Endothelial cell of umbilical vein (primary cell): ENCODE measurements at regions not wholly inside any gene's neighbourhood (a gene's known extent, or its start where the extent isn't known, plus 50 kb on each side); places are given as distances from the start of the nearest gene placed in this dataset.

Source experiments
- BruUV-seq: library from RNA; stranded (reverse); fragments of 400-500 nt; replicated peaks from 2 replicates; lab custom pipeline; 2021; lab: Mats Ljungman, UMichigan
- CTCF ChIA-PET: fragments of 300-600, 350-600 bp; sonication (Branson Sonifier 250); formaldehyde crosslinking; loops from one replicate; lab custom pipeline; 2021; ENCODE audit warnings: antibody characterized with exemption, inconsistent platforms; lab: Charles Lee
- POLR2A ChIA-PET: fragments of 300-600, 350-600 bp; sonication (Branson Sonifier 250); formaldehyde crosslinking; loops from one replicate; lab custom pipeline; 2021; ENCODE audit warnings: antibody characterized with exemption, inconsistent platforms; lab: Charles Lee
- DNase-seq: peaks from one replicate; pipeline ENCODE4 v3.0.0-alpha.2; 2011; ENCODE audit warnings: low read depth, low spot score
- FAIRE-seq: peaks from 2 replicates; lab custom pipeline; 2011; peaks lifted over from hg19 to GRCh38; lab: Jason Lieb, UNC
- H2AFZ ChIP-seq: 2 replicates; pipeline ENCODE4 v1.6.0; 2012; ENCODE audit warnings: low read depth, low read length, control low read depth, inconsistent platforms
- H3K27ac ChIP-seq: 2 replicates; pipeline ENCODE4 v1.5.1; 2011; ENCODE audit warnings: low read depth, mild to moderate bottlenecking, control low read depth, low read length, moderate library complexity; ENCODE audit not compliant: insufficient read depth
- H3K27me3 ChIP-seq, 2 experiments: 2 replicates each; pipeline versions ENCODE4 v1.6.0 to v1.6.1; 2011; ENCODE audit warnings: low read length in 2 of 2, mixed read lengths in 1 of 2; ENCODE audit not compliant: control insufficient read depth in 2 of 2, insufficient read depth in 2 of 2
- H3K36me3 ChIP-seq, 2 experiments: 2 replicates in 1 of 2; 3 replicates in 1 of 2; pipeline ENCODE4 v1.5.1; 2011; ENCODE audit warnings: low read length in 2 of 2, mild to moderate bottlenecking in 1 of 2, moderate library complexity in 1 of 2; ENCODE audit not compliant: control insufficient read depth in 2 of 2, insufficient read depth in 2 of 2; ENCODE audit errors: extremely low read depth in 1 of 2
- H3K4me1 ChIP-seq: 3 replicates; pipeline ENCODE4 v1.5.1; 2011; ENCODE audit warnings: mild to moderate bottlenecking, low read length; ENCODE audit not compliant: control insufficient read depth, insufficient read depth; ENCODE audit errors: extremely low read depth
- H3K4me2 ChIP-seq: 2 replicates; pipeline ENCODE4 v1.6.1; 2011; ENCODE audit warnings: low read length, control low read depth, mixed read lengths; ENCODE audit not compliant: insufficient read depth
- H3K4me3 ChIP-seq, 3 experiments: fragments of 200-600 bp in 1 of 3; sonication (generic), shearing (Covaris generic) in 1 of 3; replicated peaks in 1 of 3; 2 replicates each; pipeline ENCODE4 v1.5.1; 2011 to 2016; ENCODE audit warnings: control low read depth in 3 of 3, low read length in 3 of 3, mild to moderate bottlenecking in 2 of 3, inconsistent platforms in 1 of 3, low read depth in 1 of 3, moderate library complexity in 1 of 3; ENCODE audit not compliant: insufficient read depth in 1 of 3
- H3K79me2 ChIP-seq: 2 replicates; pipeline ENCODE4 v1.6.0; 2012; ENCODE audit warnings: low read length, inconsistent platforms; ENCODE audit not compliant: control insufficient read depth, insufficient read depth
- H3K9ac ChIP-seq: replicated peaks from 2 replicates; pipeline ENCODE3; 2011; ENCODE audit warnings: low read length, control low read depth; ENCODE audit not compliant: insufficient read depth; ENCODE audit errors: extremely low read depth
- H3K9me1 ChIP-seq: replicated peaks from 3 replicates; pipeline ENCODE4 v1.6.0; 2011; ENCODE audit warnings: mild to moderate bottlenecking, low read length; ENCODE audit not compliant: control insufficient read depth, insufficient read depth; ENCODE audit errors: extremely low read depth
- H3K9me3 ChIP-seq: replicated peaks from 2 replicates; pipeline ENCODE4 v1.5.1; 2012; ENCODE audit warnings: low read length, inconsistent platforms; ENCODE audit not compliant: control insufficient read depth, insufficient read depth
- H4K20me1 ChIP-seq: replicated peaks from 2 replicates; pipeline ENCODE3; 2011; ENCODE audit warnings: mild to moderate bottlenecking, low read length; ENCODE audit not compliant: control insufficient read depth, insufficient read depth; ENCODE audit errors: extremely low read depth
- CTCF ChIP-seq, 2 donors: IDR thresholded peaks; 1 replicate in 1 of 2; 2 replicates in 1 of 2; pipeline ENCODE4 v1.5.1; 2011; ENCODE audit warnings: low read length in 2 of 2, mild to moderate bottlenecking in 2 of 2, moderate library complexity in 2 of 2, control low read depth in 1 of 2, inconsistent platforms in 1 of 2, low read depth in 1 of 2; ENCODE audit not compliant: insufficient read depth in 1 of 2; ENCODE audit errors: extremely low read depth in 1 of 2
- EZH2 ChIP-seq: IDR thresholded peaks from 2 replicates; pipeline ENCODE4 v1.6.1; 2012; ENCODE audit warnings: borderline replicate concordance, low read depth, mild to moderate bottlenecking, moderate library complexity, low read length, inconsistent platforms; ENCODE audit not compliant: severe bottlenecking
- FOS ChIP-seq: IDR thresholded peaks from 2 replicates; pipeline ENCODE4 v1.6.1; 2011; ENCODE audit warnings: mild to moderate bottlenecking, low read length, moderate library complexity, borderline replicate concordance; ENCODE audit not compliant: insufficient read depth
- GATA2 ChIP-seq: IDR thresholded peaks from 2 replicates; pipeline ENCODE4 v1.7.0; 2011; ENCODE audit warnings: low read depth, mild to moderate bottlenecking, moderate library complexity, mixed read lengths, low read length; ENCODE audit not compliant: insufficient read length, insufficient read depth
- JUN ChIP-seq: IDR thresholded peaks from 2 replicates; pipeline ENCODE4 v1.6.1; 2011; ENCODE audit warnings: borderline replicate concordance, low read depth; ENCODE audit not compliant: insufficient read length, insufficient read depth
- MAX ChIP-seq: IDR thresholded peaks from 2 replicates; pipeline ENCODE4 v1.6.1; 2011; ENCODE audit not compliant: insufficient read depth, insufficient read length
- MYC ChIP-seq: IDR thresholded peaks from one replicate; pipeline ENCODE4 v1.6.1; 2011; ENCODE audit warnings: mild to moderate bottlenecking, low read depth, low read length
- POLR2A ChIP-seq: IDR thresholded peaks from 2 replicates; pipeline ENCODE4 v1.6.1; 2012; ENCODE audit warnings: low read depth, mild to moderate bottlenecking, control low read depth, low read length
- POLR2AphosphoS5 ChIP-seq: IDR thresholded peaks from 2 replicates; pipeline ENCODE4 v1.6.1; 2012; ENCODE audit warnings: low read depth, mild to moderate bottlenecking, control low read depth, low read length, moderate library complexity; ENCODE audit not compliant: insufficient read depth
- dilution Hi-C: fragments of 300-500 bp; cut with MboI; formaldehyde crosslinking; loops from one replicate; pipeline ENCODE4 v1.15.0; 2019; ENCODE audit warnings: low sequenced_read_pairs; ENCODE audit not compliant: extremely low pct_ligation_motif_present
- intact Hi-C: fragments of 100-400 bp; cut with micrococcal nuclease; formaldehyde crosslinking; loops from one replicate; pipeline ENCODE4 v1.10.0; 2022

GRCh38 chr16:61379311-61379710, 656.9 kb downstream of the CDH8 start:
- peaks cover 5% of the 10 kb centered on the region for H3K9me3 ChIP-seq
- intact Hi-C loops = no loop called here
- dilution Hi-C loops = no loop called here
- ChIA-PET POLR2A (no interaction called here), CTCF (no interaction called here)
- H3K4me3 ChIP-seq = no peak overlapping the region
- no peak for TF ChIP-seq CTCF (IDR thresholded peaks at IDR 0.05; ENCODE audit: extremely low read depth in 1 of 2, insufficient read depth in 1 of 2, low read depth in 1 of 2, low read length in 2 of 2)
- TF ChIP-seq MYC = no peak
- TF ChIP-seq GATA2 = no peak
- TF ChIP-seq FOS = no peak
- no peak for TF ChIP-seq EZH2
- TF ChIP-seq POLR2A = no peak
- TF ChIP-seq JUN = no peak
- TF ChIP-seq MAX = no peak
- no peak for TF ChIP-seq POLR2AphosphoS5
- no peaks in the 10 kb centered on the region for H3K4me1 ChIP-seq
- H3K27ac ChIP-seq = no peak overlapping the region
- H3K36me3 ChIP-seq = no peaks in the 10 kb centered on the region
- H3K4me2 ChIP-seq = no peak overlapping the region
- no peaks in the 10 kb centered on the region for H3K27me3 ChIP-seq
- no peaks in the 10 kb centered on the region for H3K79me2 ChIP-seq
- no peaks in the 10 kb centered on the region for H4K20me1 ChIP-seq
- H3K9ac ChIP-seq = no peak overlapping the region
- H3K9me1 ChIP-seq = no peaks in the 10 kb centered on the region
- BruUV-seq = no TSS peak
- DNase-seq = no peak
- no peak overlapping the region for H2AFZ ChIP-seq
- no peak for FAIRE-seq
